ENCODE measurements at regions not wholly inside any gene's neighbourhood (a gene's known extent, or its start where the extent isn't known, plus 50 kb on each side); places are given as distances from the start of the nearest gene placed in this dataset.

- TF ChIP-seq CTCF (IDR thresholded peaks at IDR 0.05) (no peak), POLR2A (IDR thresholded peaks at IDR 0.05) (no peak)
Measured at GRCh38 chr6:19432966-19433498, 404.1 kb upstream of the ID4 start.

All from lower leg skin (tissue), 3 donors.